ENCODE measurements at regions not wholly inside any gene's neighbourhood (a gene's known extent, or its start where the extent isn't known, plus 50 kb on each side); places are given as distances from the start of the nearest gene placed in this dataset.

DNA sequence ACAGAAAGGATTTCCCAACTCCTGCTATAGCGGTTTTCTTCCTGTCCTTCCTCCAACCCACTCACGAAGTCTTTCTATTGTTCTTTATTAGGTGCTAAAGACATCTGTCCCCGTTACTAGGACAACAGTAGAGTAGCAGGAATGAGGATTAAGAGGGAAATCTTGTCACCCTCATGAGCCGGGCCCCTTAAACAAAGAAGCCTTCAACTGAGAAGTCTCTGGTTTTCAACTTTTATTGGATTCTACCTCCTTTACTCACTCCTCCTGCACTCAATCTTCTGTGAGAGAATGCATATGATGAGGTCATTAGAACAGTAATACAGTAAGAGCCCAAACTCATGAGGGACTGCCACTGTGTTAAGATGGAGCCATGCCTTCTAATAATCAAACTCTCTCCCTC lies 206.3 kb downstream of the OMA1 start:
- TF ChIP-seq, protein P1, sequence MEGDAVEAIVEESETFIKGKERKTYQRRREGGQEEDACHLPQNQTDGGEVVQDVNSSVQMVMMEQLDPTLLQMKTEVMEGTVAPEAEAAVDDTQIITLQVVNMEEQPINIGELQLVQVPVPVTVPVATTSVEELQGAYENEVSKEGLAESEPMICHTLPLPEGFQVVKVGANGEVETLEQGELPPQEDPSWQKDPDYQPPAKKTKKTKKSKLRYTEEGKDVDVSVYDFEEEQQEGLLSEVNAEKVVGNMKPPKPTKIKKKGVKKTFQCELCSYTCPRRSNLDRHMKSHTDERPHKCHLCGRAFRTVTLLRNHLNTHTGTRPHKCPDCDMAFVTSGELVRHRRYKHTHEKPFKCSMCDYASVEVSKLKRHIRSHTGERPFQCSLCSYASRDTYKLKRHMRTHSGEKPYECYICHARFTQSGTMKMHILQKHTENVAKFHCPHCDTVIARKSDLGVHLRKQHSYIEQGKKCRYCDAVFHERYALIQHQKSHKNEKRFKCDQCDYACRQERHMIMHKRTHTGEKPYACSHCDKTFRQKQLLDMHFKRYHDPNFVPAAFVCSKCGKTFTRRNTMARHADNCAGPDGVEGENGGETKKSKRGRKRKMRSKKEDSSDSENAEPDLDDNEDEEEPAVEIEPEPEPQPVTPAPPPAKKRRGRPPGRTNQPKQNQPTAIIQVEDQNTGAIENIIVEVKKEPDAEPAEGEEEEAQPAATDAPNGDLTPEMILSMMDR (IDR thresholded peaks at IDR 0.05; ENCODE audit: low read depth, low read length): no peak
- TF ChIP-seq EZH2phosphoT487 (IDR thresholded peaks at IDR 0.05; ENCODE audit: low read depth): no peak
